Caco-2 (cell line): ENCODE measurements at regions not wholly inside any gene's neighbourhood (a gene's known extent, or its start where the extent isn't known, plus 50 kb on each side); places are given as distances from the start of the nearest gene placed in this dataset.

Experiments used
- BruUV-seq: library from RNA; stranded (reverse); fragments of 400-500 nt; replicated peaks from 2 replicates; lab custom pipeline; 2021; lab: Mats Ljungman, UMichigan
- CTCF ChIA-PET: fragments of 300-600 bp; sonication (Branson Sonifier 250); formaldehyde crosslinking; loops from one replicate; lab custom pipeline; 2022; ENCODE audit warnings: antibody characterized with exemption; lab: Charles Lee
- POLR2A ChIA-PET: fragments of 300-600 bp; sonication (Branson Sonifier 250); formaldehyde crosslinking; loops from one replicate; lab custom pipeline; 2022; ENCODE audit warnings: antibody characterized with exemption; lab: Charles Lee
- DNase-seq, 2 experiments: peaks; one replicate each; pipeline versions ENCODE4 v3.0.0 to v3.0.0-alpha.2; 2020 to 2022
- H3K27me3 ChIP-seq: replicated peaks from 2 replicates; pipeline ENCODE4 v1.6.0; 2011; ENCODE audit warnings: low read length; ENCODE audit not compliant: control insufficient read depth, insufficient read depth
- H3K36me3 ChIP-seq: 2 replicates; pipeline ENCODE4 v1.5.1; 2011; ENCODE audit warnings: low read length; ENCODE audit not compliant: control insufficient read depth, insufficient read depth
- H3K4me1 ChIP-seq: fragments of 250-450 bp; sonication (Bioruptor Pico); 2 replicates; pipeline ENCODE4 v1.5.1; 2020; ENCODE audit warnings: mild to moderate bottlenecking
- H3K4me3 ChIP-seq: 2 replicates; pipeline ENCODE4 v1.5.1; 2011; ENCODE audit warnings: low read depth, mild to moderate bottlenecking, control low read depth, low read length
- H3K9me3 ChIP-seq: fragments of 250-450 bp; sonication (Bioruptor Pico); 2 replicates; pipeline ENCODE4 v1.5.1; 2020; ENCODE audit warnings: mild to moderate bottlenecking, moderate library complexity
- H3K27ac Mint-ChIP-seq: one replicate; pipeline ENCODE4 v1.8.0; 2022; ENCODE audit warnings: mixed read lengths; ENCODE audit not compliant: unreplicated experiment
- H3K27me3 Mint-ChIP-seq: one replicate; pipeline ENCODE4 v1.8.0; 2022; ENCODE audit warnings: mixed read lengths; ENCODE audit not compliant: insufficient read depth, unreplicated experiment
- H3K36me3 Mint-ChIP-seq: one replicate; pipeline ENCODE4 v1.8.0; 2022; ENCODE audit warnings: mild to moderate bottlenecking, mixed read lengths; ENCODE audit not compliant: insufficient read depth, unreplicated experiment
- H3K4me1 Mint-ChIP-seq: one replicate; pipeline ENCODE4 v1.8.0; 2022; ENCODE audit warnings: low read depth, mixed read lengths; ENCODE audit not compliant: unreplicated experiment
- H3K4me3 Mint-ChIP-seq: one replicate; pipeline ENCODE4 v1.8.0; 2022; ENCODE audit warnings: mild to moderate bottlenecking, moderate library complexity, mixed read lengths; ENCODE audit not compliant: unreplicated experiment
- H3K9me3 Mint-ChIP-seq: one replicate; pipeline ENCODE4 v1.8.0; 2022; ENCODE audit warnings: mixed read lengths; ENCODE audit not compliant: unreplicated experiment
- intact Hi-C: fragments of 100-400 bp; cut with micrococcal nuclease; formaldehyde crosslinking; loops from one replicate; pipeline ENCODE4 v1.10.0; 2022; ENCODE audit not compliant: unreplicated experiment
- TF ChIP-seq, protein P1 (sequence below), 2 experiments: fragments of 200-600 bp in 1 of 2; IDR thresholded peaks; 1 replicate in 1 of 2; 2 replicates in 1 of 2; pipeline versions ENCODE4 v1.5.1 to v1.8.0; 2011 to 2022; ENCODE audit warnings: antibody characterized with exemption in 1 of 2, control low read depth in 1 of 2, inconsistent platforms in 1 of 2, low read depth in 1 of 2, low read length in 1 of 2, mild to moderate bottlenecking in 1 of 2, moderate library complexity in 1 of 2; ENCODE audit not compliant: insufficient read depth in 1 of 2, severe bottlenecking in 1 of 2, unreplicated experiment in 1 of 2

DNA sequence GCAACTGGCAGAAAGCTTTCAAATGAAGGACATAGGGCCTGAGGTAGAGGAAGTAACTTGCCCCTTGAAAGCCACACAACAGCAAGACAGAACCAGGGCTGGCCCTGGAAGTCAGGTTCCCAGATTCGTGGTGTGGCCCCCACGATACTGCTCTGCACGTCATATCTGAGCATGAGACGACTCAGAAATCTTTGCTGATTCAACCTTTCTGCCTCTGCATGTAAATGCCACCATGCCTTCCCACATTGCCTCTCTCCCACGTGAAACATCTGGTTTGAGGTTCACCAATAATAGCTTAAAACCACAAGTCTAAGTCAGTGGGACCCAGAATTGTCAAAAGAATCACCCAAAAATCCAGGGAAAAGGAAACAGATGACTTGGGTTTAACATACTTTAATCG is 214.0 kb upstream of the TRIB2 start:
- TF ChIP-seq, protein P1, sequence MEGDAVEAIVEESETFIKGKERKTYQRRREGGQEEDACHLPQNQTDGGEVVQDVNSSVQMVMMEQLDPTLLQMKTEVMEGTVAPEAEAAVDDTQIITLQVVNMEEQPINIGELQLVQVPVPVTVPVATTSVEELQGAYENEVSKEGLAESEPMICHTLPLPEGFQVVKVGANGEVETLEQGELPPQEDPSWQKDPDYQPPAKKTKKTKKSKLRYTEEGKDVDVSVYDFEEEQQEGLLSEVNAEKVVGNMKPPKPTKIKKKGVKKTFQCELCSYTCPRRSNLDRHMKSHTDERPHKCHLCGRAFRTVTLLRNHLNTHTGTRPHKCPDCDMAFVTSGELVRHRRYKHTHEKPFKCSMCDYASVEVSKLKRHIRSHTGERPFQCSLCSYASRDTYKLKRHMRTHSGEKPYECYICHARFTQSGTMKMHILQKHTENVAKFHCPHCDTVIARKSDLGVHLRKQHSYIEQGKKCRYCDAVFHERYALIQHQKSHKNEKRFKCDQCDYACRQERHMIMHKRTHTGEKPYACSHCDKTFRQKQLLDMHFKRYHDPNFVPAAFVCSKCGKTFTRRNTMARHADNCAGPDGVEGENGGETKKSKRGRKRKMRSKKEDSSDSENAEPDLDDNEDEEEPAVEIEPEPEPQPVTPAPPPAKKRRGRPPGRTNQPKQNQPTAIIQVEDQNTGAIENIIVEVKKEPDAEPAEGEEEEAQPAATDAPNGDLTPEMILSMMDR (IDR thresholded peaks at IDR 0.05; ENCODE audit: insufficient read depth in 1 of 2, low read depth in 1 of 2, low read length in 1 of 2, severe bottlenecking in 1 of 2, unreplicated experiment in 1 of 2) = no peak
- Histone ChIP-seq H3K36me3 (no peaks in the 10 kb centered on the region), H3K4me3 (no peak overlapping the region), H3K4me1 (no peaks in the 10 kb centered on the region), H3K9me3 (no peaks in the 10 kb centered on the region), H3K27me3 (no peaks in the 10 kb centered on the region)
- no peaks in the 10 kb centered on the region for H3K36me3 Mint-ChIP-seq
- no TSS peak for BruUV-seq
- no peak overlapping the region for H3K27ac Mint-ChIP-seq
- no peaks in the 10 kb centered on the region for H3K9me3 Mint-ChIP-seq
- H3K4me1 Mint-ChIP-seq = no peaks in the 10 kb centered on the region
- no peak for DNase-seq
- ChIA-PET POLR2A (no interaction called here), CTCF (no interaction called here)
- peaks cover 9% of the 10 kb centered on the region for H3K27me3 Mint-ChIP-seq
- H3K4me3 Mint-ChIP-seq = no peak overlapping the region
- intact Hi-C loops = no loop called here

DNA sequence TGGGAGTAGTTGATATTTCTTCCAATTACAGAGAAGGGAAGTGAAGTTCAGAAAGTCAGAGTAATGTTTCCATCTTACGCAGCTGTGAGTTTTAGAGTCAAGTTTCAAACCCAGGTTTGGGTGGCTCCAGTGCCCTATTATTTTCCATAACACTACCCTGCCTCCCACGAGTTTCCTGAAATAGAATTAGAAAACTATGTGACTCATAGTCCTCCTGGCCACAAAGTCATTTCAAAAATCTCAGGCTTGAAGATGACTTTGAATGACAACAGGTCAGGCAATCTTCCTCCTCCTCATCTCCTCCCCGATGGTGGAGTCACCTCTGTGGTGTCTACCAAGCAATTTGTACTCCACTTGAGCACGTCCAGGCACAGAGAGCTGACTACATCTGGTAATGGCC is 212.3 kb upstream of the TRIB2 start:
- Histone ChIP-seq H3K4me3 (no peak overlapping the region), H3K9me3 (no peaks in the 10 kb centered on the region), H3K36me3 (no peaks in the 10 kb centered on the region), H3K27me3 (no peaks in the 10 kb centered on the region), H3K4me1 (no peaks in the 10 kb centered on the region)
- no peak overlapping the region for H3K4me3 Mint-ChIP-seq
- no peaks in the 10 kb centered on the region for H3K4me1 Mint-ChIP-seq
- BruUV-seq = no TSS peak
- H3K27ac Mint-ChIP-seq = no peak overlapping the region
- CTCF ChIA-PET = interaction anchor here (0.6 kb wide), 1 partner anchor 343 kb away, joined by 3 read pairs; no protein-coding TSS in a partner anchor
- H3K36me3 Mint-ChIP-seq = no peaks in the 10 kb centered on the region
- TF ChIP-seq, protein P1 (IDR thresholded peaks at IDR 0.05; ENCODE audit: insufficient read depth in 1 of 2, low read depth in 1 of 2, low read length in 1 of 2, severe bottlenecking in 1 of 2, unreplicated experiment in 1 of 2) = no peak
- no peaks in the 10 kb centered on the region for H3K9me3 Mint-ChIP-seq
- POLR2A ChIA-PET = no interaction called here
- H3K27me3 Mint-ChIP-seq = peaks cover 3% of the 10 kb centered on the region
- intact Hi-C loops = no loop called here
- no peak for DNase-seq

DNA sequence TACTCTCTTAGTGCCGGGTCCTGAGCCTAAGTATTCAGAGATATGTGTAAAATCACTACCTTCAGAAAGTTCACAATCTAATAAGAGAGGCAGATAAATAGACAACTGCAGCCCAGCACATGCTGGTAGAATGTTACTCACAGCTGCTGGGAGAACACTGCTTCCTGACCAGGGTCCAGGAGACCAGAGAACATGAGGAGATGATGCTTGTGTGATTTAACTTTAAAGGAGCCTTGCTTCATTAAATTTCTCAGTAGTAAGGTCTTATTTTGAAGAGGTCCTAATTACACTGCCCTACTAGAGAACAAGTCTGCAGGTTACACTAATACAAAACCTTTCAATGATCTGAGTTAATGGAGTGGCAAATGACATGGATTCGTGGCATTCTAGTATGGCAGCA is 209.9 kb upstream of the TRIB2 start:
- no peaks in the 10 kb centered on the region for H3K4me1 ChIP-seq
- no peaks in the 10 kb centered on the region for H3K9me3 Mint-ChIP-seq
- H3K27me3 ChIP-seq = no peaks in the 10 kb centered on the region
- intact Hi-C loops = no loop called here
- H3K4me3 Mint-ChIP-seq = no peak overlapping the region
- no peaks in the 10 kb centered on the region for H3K36me3 Mint-ChIP-seq
- ChIA-PET POLR2A (no interaction called here), CTCF (no interaction called here)
- TF ChIP-seq, protein P1 (IDR thresholded peaks at IDR 0.05; ENCODE audit: insufficient read depth in 1 of 2, low read depth in 1 of 2, low read length in 1 of 2, severe bottlenecking in 1 of 2, unreplicated experiment in 1 of 2) = no peak
- H3K27me3 Mint-ChIP-seq = peaks cover 3% of the 10 kb centered on the region
- H3K4me1 Mint-ChIP-seq = no peaks in the 10 kb centered on the region
- DNase-seq = no peak
- no peaks in the 10 kb centered on the region for H3K36me3 ChIP-seq
- no peaks in the 10 kb centered on the region for H3K9me3 ChIP-seq
- no peak overlapping the region for H3K27ac Mint-ChIP-seq
- BruUV-seq = no TSS peak
- H3K4me3 ChIP-seq = no peak overlapping the region
